Mesenchymal stem cell (in vitro differentiated cells and primary cell): ENCODE measurements at regions not wholly inside any gene's neighbourhood (a gene's known extent, or its start where the extent isn't known, plus 50 kb on each side); places are given as distances from the start of the nearest gene placed in this dataset.

Experiments used
- DNase-seq: peaks from one replicate; pipeline ENCODE4 v3.0.0-alpha.2; 2013
- H2AFZ ChIP-seq: one replicate; pipeline ENCODE4 v1.6.1; 2013; ENCODE audit warnings: low read depth, mild to moderate bottlenecking, control low read depth, inconsistent platforms, low read length, moderate library complexity
- H2AK5ac ChIP-seq: 2 replicates; pipeline ENCODE4 v1.6.1; 2013; ENCODE audit warnings: low read length, moderate library complexity, mild to moderate bottlenecking, inconsistent platforms; ENCODE audit not compliant: severe bottlenecking
- H2BK120ac ChIP-seq: one replicate; pipeline ENCODE4 v1.6.1; 2013; ENCODE audit warnings: low read depth, mild to moderate bottlenecking, inconsistent platforms, low read length, moderate library complexity
- H2BK12ac ChIP-seq, 2 experiments: one replicate each; pipeline ENCODE4 v1.6.1; 2013; ENCODE audit warnings: inconsistent platforms in 2 of 2, low read length in 2 of 2, mild to moderate bottlenecking in 2 of 2, moderate library complexity in 2 of 2, control low read depth in 1 of 2
- H2BK15ac ChIP-seq: one replicate; pipeline ENCODE4 v1.6.1; 2013; ENCODE audit warnings: mild to moderate bottlenecking, low read depth, inconsistent platforms; ENCODE audit not compliant: poor library complexity, severe bottlenecking
- H2BK5ac ChIP-seq: 2 replicates; pipeline ENCODE4 v1.6.1; 2013; ENCODE audit warnings: low read depth, mild to moderate bottlenecking, low read length, control low read depth, inconsistent platforms; ENCODE audit not compliant: poor library complexity, severe bottlenecking
- H3K14ac ChIP-seq, 2 experiments: one replicate each; pipeline ENCODE4 v1.6.1; 2013; ENCODE audit warnings: inconsistent platforms in 2 of 2, low read length in 2 of 2, control low read depth in 1 of 2, mild to moderate bottlenecking in 1 of 2, moderate library complexity in 1 of 2
- H3K18ac ChIP-seq, 2 experiments: one replicate each; pipeline ENCODE4 v1.6.1; 2013; ENCODE audit warnings: inconsistent platforms in 2 of 2, low read length in 2 of 2, control low read depth in 1 of 2, low read depth in 1 of 2, mild to moderate bottlenecking in 1 of 2
- H3K23ac ChIP-seq, 2 experiments: one replicate each; pipeline ENCODE4 v1.6.1; 2013; ENCODE audit warnings: inconsistent platforms in 2 of 2, low read length in 2 of 2, mild to moderate bottlenecking in 2 of 2, moderate library complexity in 2 of 2, control low read depth in 1 of 2
- H3K27ac ChIP-seq: 2 replicates; pipeline ENCODE4 v1.5.1; 2013; ENCODE audit warnings: mild to moderate bottlenecking, moderate library complexity, low read length, control low read depth, inconsistent platforms; ENCODE audit not compliant: poor library complexity, severe bottlenecking
- H3K27me3 ChIP-seq, 2 experiments: 2 replicates each; pipeline versions ENCODE4 v1.6.1 to v1.7.0; 2013; ENCODE audit warnings: low read length in 2 of 2, mild to moderate bottlenecking in 2 of 2, moderate library complexity in 2 of 2, control low read depth in 1 of 2, inconsistent platforms in 1 of 2; ENCODE audit not compliant: control insufficient read depth in 1 of 2, insufficient read depth in 1 of 2
- H3K36me3 ChIP-seq, 2 experiments: 2 replicates each; pipeline versions ENCODE4 v1.6.1 to v1.7.0; 2013; ENCODE audit warnings: low read length in 2 of 2, control low read depth in 1 of 2, inconsistent platforms in 1 of 2, low read depth in 1 of 2, mild to moderate bottlenecking in 1 of 2; ENCODE audit not compliant: insufficient read depth in 2 of 2, control insufficient read depth in 1 of 2
- H3K4ac ChIP-seq, 2 experiments: one replicate each; pipeline ENCODE4 v1.6.1; 2013; ENCODE audit warnings: inconsistent platforms in 2 of 2, low read length in 2 of 2, mild to moderate bottlenecking in 2 of 2, moderate library complexity in 2 of 2, control low read depth in 1 of 2, low read depth in 1 of 2
- H3K4me1 ChIP-seq: 2 replicates; pipeline ENCODE4 v1.6.1; 2013; ENCODE audit warnings: low read depth, low read length, control low read depth; ENCODE audit not compliant: control insufficient read depth, insufficient read depth
- H3K4me2 ChIP-seq: 2 replicates; pipeline ENCODE4 v1.6.1; 2013; ENCODE audit warnings: low read length, mild to moderate bottlenecking, inconsistent platforms; ENCODE audit not compliant: poor library complexity, severe bottlenecking
- H3K4me3 ChIP-seq, 2 experiments: 2 replicates each; pipeline versions ENCODE4 v1.5.1 to v1.7.0; 2013; ENCODE audit warnings: low read length in 2 of 2, mild to moderate bottlenecking in 2 of 2, control low read depth in 1 of 2, low read depth in 1 of 2; ENCODE audit not compliant: insufficient read depth in 1 of 2
- H3K79me1 ChIP-seq: replicated peaks from 2 replicates; pipeline ENCODE4 v1.6.1; 2013; ENCODE audit warnings: mild to moderate bottlenecking, control low read depth, low read length, inconsistent platforms; ENCODE audit not compliant: poor library complexity, severe bottlenecking
- H3K9ac ChIP-seq: 2 replicates; pipeline ENCODE4 v1.7.0; 2013; ENCODE audit warnings: mild to moderate bottlenecking, low read length, moderate library complexity
- H3K9me3 ChIP-seq: 2 replicates; pipeline ENCODE4 v1.7.0; 2013; ENCODE audit warnings: mild to moderate bottlenecking, low read length; ENCODE audit not compliant: control insufficient read depth
- H4K8ac ChIP-seq: one replicate; pipeline ENCODE4 v1.6.1; 2013; ENCODE audit warnings: inconsistent platforms, mild to moderate bottlenecking, low read length, moderate library complexity
- H4K91ac ChIP-seq: one replicate; pipeline ENCODE4 v1.6.1; 2013; ENCODE audit warnings: mild to moderate bottlenecking, low read length, inconsistent platforms
- WGBS: methylation state at CpG from one replicate; pipeline ENCODE4 v1.1.7; 2013; ENCODE audit warnings: mixed read lengths; 5-methylcytosine and 5-hydroxymethylcytosine counted together

DNA sequence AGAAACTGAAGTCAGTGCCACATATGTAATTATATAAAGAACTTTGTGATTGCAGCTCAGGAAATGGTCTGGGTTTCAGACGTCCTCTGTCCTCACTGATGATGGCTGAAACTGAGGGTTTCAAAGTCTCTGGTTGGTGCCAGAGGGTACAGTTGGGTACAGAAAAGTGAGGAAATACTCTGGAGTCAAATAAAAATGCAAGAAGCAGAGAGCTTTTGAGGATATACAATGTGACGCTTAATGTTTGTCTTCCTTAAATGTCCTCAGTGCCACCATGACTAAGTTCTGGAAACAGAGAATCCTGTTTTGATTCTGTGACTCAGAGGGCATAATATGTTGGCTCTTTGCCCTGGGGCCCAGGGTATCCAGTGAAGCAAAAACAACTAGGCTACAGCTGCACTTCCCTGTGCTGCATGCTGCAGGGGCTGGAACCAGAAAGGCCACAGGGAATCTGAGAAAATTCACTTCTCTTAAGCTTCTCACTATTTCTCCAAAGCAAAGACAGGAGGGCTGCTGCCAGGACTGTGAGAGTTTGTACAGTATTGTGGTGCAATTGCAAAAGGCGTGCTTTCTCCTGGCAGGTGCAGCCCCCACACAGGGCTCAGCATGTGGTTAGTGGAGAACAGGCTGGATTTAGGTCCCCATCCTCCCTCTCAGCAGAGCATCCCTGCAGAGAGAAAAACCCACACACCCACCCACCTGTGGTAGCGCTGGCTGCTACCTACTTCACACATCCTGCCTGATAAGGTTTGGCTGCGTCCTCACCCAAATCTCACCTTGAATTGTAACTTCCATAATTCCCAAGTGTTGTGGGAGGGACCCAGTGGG is 169.5 kb upstream of the SVIL start:
- Histone ChIP-seq H3K9me3 (no peaks in the 10 kb centered on the region), H4K8ac (peak overlapping the region; percentile 20), H2BK5ac (peak overlapping the region; percentile 87), H3K4me1 (peaks cover 16% of the 10 kb centered on the region), H3K27me3 (no peaks in the 10 kb centered on the region), H3K9ac (peak overlapping the region; percentile 55), H2AFZ (no peak overlapping the region), H2BK120ac (peak overlapping the region; percentile 61), H3K14ac (peak overlapping the region in 1 of 2 experiments; percentile 89), H3K27ac (peak overlapping the region; percentile 98), H3K18ac (peak overlapping the region; percentile 52 to 91), H2BK15ac (no peak overlapping the region), H3K36me3 (no peaks in the 10 kb centered on the region), H4K91ac (peak overlapping the region; percentile 48), H3K79me1 (peaks cover 1% of the 10 kb centered on the region), H2BK12ac (peak overlapping the region; percentile 60 to 99), H3K4ac (peak overlapping the region in 1 of 2 experiments; percentile 81), H2AK5ac (peak overlapping the region; percentile 76), H3K4me3 (no peak overlapping the region), H3K23ac (no peak overlapping the region), H3K4me2 (peak overlapping the region; percentile 10)
- WGBS: 33% methylated on average over 3 of the region's 5 CpGs
- DNase-seq: peak; percentile 93

DNA sequence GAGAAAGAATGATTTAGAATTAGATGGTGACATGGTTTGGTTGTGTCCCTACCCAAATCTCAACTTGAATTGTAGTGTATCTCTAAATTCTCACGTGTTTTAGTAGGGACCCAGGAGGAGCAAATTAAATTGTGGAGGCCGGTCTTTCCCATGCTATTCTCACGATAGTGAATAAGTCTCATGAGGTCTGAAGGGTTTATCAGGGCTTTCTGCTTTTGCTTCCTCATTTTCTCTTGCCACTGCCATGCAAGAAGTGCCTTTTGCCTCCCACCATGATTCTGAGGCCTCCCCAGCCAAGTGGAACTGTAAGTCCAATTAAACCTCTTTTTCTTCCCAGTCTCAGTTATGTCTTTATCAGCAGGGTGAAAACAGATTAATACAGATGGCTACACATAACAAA is 167.4 kb upstream of the SVIL start:
- H3K27ac ChIP-seq: no peak overlapping the region
- H3K79me1 ChIP-seq: peaks cover 1% of the 10 kb centered on the region
- peak overlapping the region; percentile 2 for H2BK15ac ChIP-seq
- 96% methylated on average over 3 of the region's 3 CpGs for WGBS
- no peak overlapping the region for H2AFZ ChIP-seq
- no peak overlapping the region for H2BK120ac ChIP-seq
- no peak overlapping the region for H3K4ac ChIP-seq
- H4K91ac ChIP-seq: no peak overlapping the region
- no peak overlapping the region for H3K9ac ChIP-seq
- H3K4me2 ChIP-seq: no peak overlapping the region
- peaks cover 16% of the 10 kb centered on the region for H3K4me1 ChIP-seq
- H2BK5ac ChIP-seq: no peak overlapping the region
- H3K14ac ChIP-seq: no peak overlapping the region
- H3K23ac ChIP-seq: no peak overlapping the region
- no peak overlapping the region for H2BK12ac ChIP-seq
- H4K8ac ChIP-seq: no peak overlapping the region
- no peaks in the 10 kb centered on the region for H3K27me3 ChIP-seq
- no peak for DNase-seq
- H3K36me3 ChIP-seq: no peaks in the 10 kb centered on the region
- peak overlapping the region; percentile 27 for H2AK5ac ChIP-seq
- H3K4me3 ChIP-seq: no peak overlapping the region
- H3K18ac ChIP-seq: no peak overlapping the region
- no peaks in the 10 kb centered on the region for H3K9me3 ChIP-seq

DNA sequence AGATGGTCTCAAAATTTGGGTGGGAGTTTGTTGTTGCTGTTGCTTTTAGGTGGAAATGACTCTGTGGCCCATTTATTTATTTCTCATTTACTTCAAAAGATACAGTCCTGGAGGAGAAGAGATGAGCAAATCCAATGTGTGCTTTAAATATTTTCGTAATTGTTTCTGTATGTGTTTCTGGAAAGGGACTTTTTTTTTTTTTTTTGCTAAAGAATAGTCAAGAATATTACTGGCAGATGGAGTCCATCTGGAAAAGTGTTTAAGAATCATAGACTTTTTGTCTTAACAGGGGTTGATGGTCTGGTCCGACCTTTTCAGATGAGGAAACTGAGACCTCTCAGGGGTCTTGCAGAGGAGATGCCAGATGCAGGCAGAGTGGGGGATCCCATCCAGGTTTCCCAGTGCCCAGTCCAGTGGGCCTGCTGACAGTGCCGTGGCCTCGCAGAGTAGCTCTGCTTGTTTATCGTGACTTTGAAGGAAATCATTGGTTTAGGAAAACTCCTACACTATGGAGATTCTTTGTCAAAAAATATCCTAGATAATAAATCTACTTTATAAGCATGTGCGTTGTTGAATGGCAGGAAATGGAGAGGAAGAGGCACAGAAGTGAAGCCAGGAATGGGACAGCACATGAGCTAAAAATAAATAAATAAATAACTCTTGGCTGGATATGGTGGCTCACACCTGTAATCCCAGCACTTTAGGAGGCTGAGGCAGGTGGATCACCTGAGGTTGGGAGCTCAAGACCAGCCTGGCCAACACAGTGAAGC is 164.3 kb upstream of the SVIL start:
- no peak overlapping the region for H3K14ac ChIP-seq
- H3K4ac ChIP-seq: no peak overlapping the region
- peaks cover 3% of the 10 kb centered on the region for H3K4me1 ChIP-seq
- no peaks in the 10 kb centered on the region for H3K9me3 ChIP-seq
- no peak overlapping the region for H3K4me3 ChIP-seq
- no peak overlapping the region for H2BK15ac ChIP-seq
- no peaks in the 10 kb centered on the region for H3K36me3 ChIP-seq
- DNase-seq: no peak
- no peaks in the 10 kb centered on the region for H3K79me1 ChIP-seq
- H2BK5ac ChIP-seq: peak overlapping the region; percentile 40
- H3K9ac ChIP-seq: no peak overlapping the region
- no peak overlapping the region for H3K23ac ChIP-seq
- 83% methylated on average over 2 of the region's 6 CpGs for WGBS
- no peak overlapping the region for H3K27ac ChIP-seq
- no peaks in the 10 kb centered on the region for H3K27me3 ChIP-seq
- H2BK12ac ChIP-seq: peak overlapping the region; percentile 69 to 93
- H3K18ac ChIP-seq: peak overlapping the region in 1 of 2 experiments; percentile 58
- peak overlapping the region; percentile 27 for H4K8ac ChIP-seq
- no peak overlapping the region for H2AK5ac ChIP-seq
- H2BK120ac ChIP-seq: no peak overlapping the region
- no peak overlapping the region for H2AFZ ChIP-seq
- no peak overlapping the region for H3K4me2 ChIP-seq
- H4K91ac ChIP-seq: no peak overlapping the region

DNA sequence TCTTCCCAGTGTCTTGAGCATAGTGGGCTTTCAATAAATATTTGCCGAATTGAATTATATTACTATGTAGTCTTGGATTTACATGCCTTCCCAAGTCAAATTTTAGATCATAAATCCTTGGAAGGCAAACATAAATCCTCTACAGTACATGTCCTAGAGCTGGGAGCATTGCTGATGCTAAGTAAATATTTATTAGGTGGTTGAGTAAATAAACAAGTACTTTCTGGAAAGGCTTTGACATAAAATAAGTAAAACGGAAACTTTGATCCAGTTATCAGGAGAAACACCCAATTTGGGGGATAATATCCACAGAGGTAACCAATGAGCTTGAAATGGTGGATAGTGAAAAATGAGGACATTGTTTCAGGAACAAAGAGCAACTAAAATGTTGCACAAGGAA is 162.8 kb upstream of the SVIL start:
- Histone ChIP-seq H4K91ac (no peak overlapping the region), H3K9me3 (no peaks in the 10 kb centered on the region), H2BK15ac (no peak overlapping the region), H3K4me1 (no peaks in the 10 kb centered on the region), H3K9ac (no peak overlapping the region), H3K27me3 (no peaks in the 10 kb centered on the region), H3K4me2 (no peak overlapping the region), H2BK120ac (no peak overlapping the region), H3K4ac (no peak overlapping the region), H3K4me3 (no peak overlapping the region), H2AK5ac (no peak overlapping the region), H2BK12ac (no peak overlapping the region), H3K23ac (no peak overlapping the region), H3K27ac (no peak overlapping the region), H4K8ac (no peak overlapping the region), H3K36me3 (no peaks in the 10 kb centered on the region), H2AFZ (no peak overlapping the region), H3K18ac (no peak overlapping the region), H3K14ac (no peak overlapping the region), H3K79me1 (no peaks in the 10 kb centered on the region), H2BK5ac (no peak overlapping the region)
- no peak for DNase-seq
- WGBS: 78% methylated on average over 1 of the region's 2 CpGs
